Natural killer cell (primary cell): ENCODE measurements at regions not wholly inside any gene's neighbourhood (a gene's known extent, or its start where the extent isn't known, plus 50 kb on each side); places are given as distances from the start of the nearest gene placed in this dataset.

Source experiments
- ATAC-seq, 3 donors: fragments of 150-1000 bp in 2 of 3; fragments of 200-7000 bp in 1 of 3; cut with Tn5 transposase; 1 replicate in 1 of 3; 2 replicates in 2 of 3; pipeline ENCODE4 v1.10.0; 2021; ENCODE audit warnings: mild to moderate bottlenecking in 2 of 3, moderate library complexity in 2 of 3
- DNase-seq, 2 donors: peaks; one replicate each; pipeline versions ENCODE4 v3.0.0 to v3.0.0-alpha.2; 2013 to 2021; ENCODE audit warnings: mixed read lengths in 1 of 2
- H3K27ac ChIP-seq: one replicate; pipeline ENCODE4 v1.5.1; 2013; ENCODE audit warnings: mild to moderate bottlenecking, low read length
- H3K27me3 ChIP-seq: one replicate; pipeline ENCODE4 v1.6.1; 2013; ENCODE audit warnings: low read length; ENCODE audit not compliant: control insufficient read depth, insufficient read depth
- H3K36me3 ChIP-seq: one replicate; pipeline ENCODE4 v1.6.1; 2013; ENCODE audit warnings: low read length; ENCODE audit not compliant: control insufficient read depth, insufficient read depth
- H3K4me1 ChIP-seq: one replicate; pipeline ENCODE4 v1.6.1; 2013; ENCODE audit warnings: low read length; ENCODE audit not compliant: control insufficient read depth, insufficient read depth
- H3K4me3 ChIP-seq: one replicate; pipeline ENCODE4 v1.5.1; 2013; ENCODE audit warnings: low read length
- H3K9me3 ChIP-seq: one replicate; pipeline ENCODE4 v1.6.1; 2013; ENCODE audit warnings: low read length; ENCODE audit not compliant: control insufficient read depth, insufficient read depth
- H3K27ac Mint-ChIP-seq, 2 donors: one replicate each; pipeline ENCODE4 v1.8.0; 2022; ENCODE audit warnings: mild to moderate bottlenecking in 2 of 2, mixed read lengths in 2 of 2, moderate library complexity in 1 of 2
- H3K27me3 Mint-ChIP-seq, 2 donors: one replicate each; pipeline ENCODE4 v1.8.0; 2022; ENCODE audit warnings: low read depth in 2 of 2, mixed read lengths in 2 of 2
- H3K36me3 Mint-ChIP-seq: one replicate; pipeline ENCODE4 v1.8.0; 2022; ENCODE audit warnings: mixed read lengths
- H3K4me1 Mint-ChIP-seq, 2 donors: one replicate each; pipeline ENCODE4 v1.8.0; 2022; ENCODE audit warnings: mixed read lengths in 2 of 2
- H3K4me3 Mint-ChIP-seq: one replicate; pipeline ENCODE4 v1.8.0; 2022; ENCODE audit warnings: mild to moderate bottlenecking, moderate library complexity, mixed read lengths
- H3K9me3 Mint-ChIP-seq, 2 donors: one replicate each; pipeline ENCODE4 v1.8.0; 2022; ENCODE audit warnings: mixed read lengths in 2 of 2
- WGBS: methylation state at CpG from one replicate; pipeline ENCODE4 v1.1.7; 2013; ENCODE audit warnings: missing lambda C conversion rate; ENCODE audit not compliant: insufficient coverage; 5-methylcytosine and 5-hydroxymethylcytosine counted together
- intact Hi-C: fragments of 100-400 bp; cut with micrococcal nuclease; formaldehyde crosslinking; loops from one replicate; pipeline ENCODE4 v1.14.2; 2022
- TF ChIP-seq, protein P1 (sequence below): fragments of 200-600 bp; IDR thresholded peaks from one replicate; pipeline ENCODE4 v1.8.0; 2022; ENCODE audit warnings: antibody characterized with exemption

DNA sequence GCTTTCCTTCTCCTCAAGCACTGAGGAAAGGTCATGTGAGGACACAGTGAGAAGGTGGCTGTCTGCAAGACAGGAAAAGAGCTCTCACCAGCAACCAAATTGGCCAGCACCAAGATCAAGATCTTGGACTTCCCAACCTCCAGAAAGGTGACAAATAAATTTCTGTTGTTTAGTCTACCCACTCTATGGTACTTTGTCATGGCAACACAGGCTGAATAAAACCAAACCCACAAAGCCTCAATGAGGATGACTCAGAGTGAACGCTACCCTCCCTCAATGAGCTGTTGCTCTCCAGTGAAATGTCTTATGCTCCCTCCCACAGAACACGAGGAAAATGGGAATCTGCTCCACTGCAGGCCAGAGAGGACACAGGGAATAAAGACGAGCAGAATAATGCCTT, 244.1 kb downstream of the RAB28 start:
- WGBS = 87% methylated on average over 3 of the region's 3 CpGs
- DNase-seq = no peak
- Mint-ChIP-seq H3K27me3 (no peaks in the 10 kb centered on the region), H3K36me3 (no peaks in the 10 kb centered on the region), H3K4me3 (no peak overlapping the region), H3K9me3 (peaks cover 13 to 18% of the 10 kb centered on the region in 2 donors), H3K4me1 (no peaks in the 10 kb centered on the region), H3K27ac (no peak overlapping the region)
- TF ChIP-seq, protein P1, sequence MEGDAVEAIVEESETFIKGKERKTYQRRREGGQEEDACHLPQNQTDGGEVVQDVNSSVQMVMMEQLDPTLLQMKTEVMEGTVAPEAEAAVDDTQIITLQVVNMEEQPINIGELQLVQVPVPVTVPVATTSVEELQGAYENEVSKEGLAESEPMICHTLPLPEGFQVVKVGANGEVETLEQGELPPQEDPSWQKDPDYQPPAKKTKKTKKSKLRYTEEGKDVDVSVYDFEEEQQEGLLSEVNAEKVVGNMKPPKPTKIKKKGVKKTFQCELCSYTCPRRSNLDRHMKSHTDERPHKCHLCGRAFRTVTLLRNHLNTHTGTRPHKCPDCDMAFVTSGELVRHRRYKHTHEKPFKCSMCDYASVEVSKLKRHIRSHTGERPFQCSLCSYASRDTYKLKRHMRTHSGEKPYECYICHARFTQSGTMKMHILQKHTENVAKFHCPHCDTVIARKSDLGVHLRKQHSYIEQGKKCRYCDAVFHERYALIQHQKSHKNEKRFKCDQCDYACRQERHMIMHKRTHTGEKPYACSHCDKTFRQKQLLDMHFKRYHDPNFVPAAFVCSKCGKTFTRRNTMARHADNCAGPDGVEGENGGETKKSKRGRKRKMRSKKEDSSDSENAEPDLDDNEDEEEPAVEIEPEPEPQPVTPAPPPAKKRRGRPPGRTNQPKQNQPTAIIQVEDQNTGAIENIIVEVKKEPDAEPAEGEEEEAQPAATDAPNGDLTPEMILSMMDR = no peak
- no peak for ATAC-seq
- Histone ChIP-seq H3K9me3 (no peaks in the 10 kb centered on the region), H3K4me3 (no peak overlapping the region), H3K27me3 (no peaks in the 10 kb centered on the region), H3K36me3 (no peaks in the 10 kb centered on the region), H3K27ac (no peak overlapping the region), H3K4me1 (no peaks in the 10 kb centered on the region)
- intact Hi-C loops = no loop called here

DNA sequence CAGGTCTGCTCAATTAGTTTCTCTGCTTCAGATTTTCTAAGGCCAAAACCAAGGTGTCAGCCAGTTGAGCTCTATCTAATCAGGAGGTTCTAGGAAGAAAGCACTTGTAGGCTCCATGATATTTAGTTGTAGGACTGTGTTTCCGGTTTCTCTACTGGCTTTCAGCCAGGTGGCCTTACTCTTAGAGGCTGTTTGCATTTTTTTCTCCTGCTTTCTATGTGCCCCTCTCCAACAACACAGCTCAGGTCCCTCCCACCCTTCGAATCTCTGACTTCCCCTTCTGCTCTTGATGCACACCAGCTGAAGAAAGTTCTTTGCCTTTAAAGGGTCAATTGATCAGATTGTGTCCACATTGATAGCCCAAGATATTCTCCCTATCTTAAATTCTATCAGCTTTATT, 245.2 kb downstream of the RAB28 start:
- DNase-seq (no peak), ATAC-seq (no peak)
- H3K9me3 ChIP-seq = no peaks in the 10 kb centered on the region
- intact Hi-C loops = no loop called here
- H3K4me1 ChIP-seq = no peaks in the 10 kb centered on the region
- H3K4me3 ChIP-seq = no peak overlapping the region
- TF ChIP-seq, protein P1 = no peak
- Mint-ChIP-seq H3K27ac (no peak overlapping the region), H3K27me3 (no peaks in the 10 kb centered on the region), H3K4me3 (no peak overlapping the region), H3K9me3 (peaks cover 14 to 19% of the 10 kb centered on the region in 2 donors), H3K36me3 (no peaks in the 10 kb centered on the region), H3K4me1 (no peaks in the 10 kb centered on the region)
- 42% methylated on average over 2 of the region's 2 CpGs for WGBS
- no peaks in the 10 kb centered on the region for H3K27me3 ChIP-seq
- H3K36me3 ChIP-seq = no peaks in the 10 kb centered on the region
- H3K27ac ChIP-seq = no peak overlapping the region

DNA sequence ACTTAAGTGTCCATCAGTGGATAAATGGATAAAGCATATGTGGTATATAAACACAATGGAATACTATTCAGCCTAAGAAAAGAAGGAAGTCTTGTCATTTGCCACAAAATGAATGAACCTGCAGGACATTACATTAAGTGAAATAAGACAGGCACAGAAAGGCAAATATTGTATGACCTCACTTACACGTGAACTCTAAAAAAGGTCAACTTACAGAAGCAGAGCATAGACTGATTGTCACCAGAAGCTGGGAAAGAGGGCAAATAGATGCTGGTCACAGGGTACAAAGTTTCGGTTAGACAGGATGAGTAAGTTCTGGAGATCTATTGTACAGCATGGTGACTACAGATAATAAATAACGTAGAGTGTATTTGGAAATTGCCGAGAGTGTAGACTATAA, 247.7 kb downstream of the RAB28 start:
- TF ChIP-seq, protein P1 = no peak
- intact Hi-C loops = no loop called here
- H3K4me1 ChIP-seq = no peaks in the 10 kb centered on the region
- 94% methylated on average over 3 of the region's 4 CpGs for WGBS
- DNase-seq (no peak), ATAC-seq (no peak)
- H3K9me3 ChIP-seq = no peaks in the 10 kb centered on the region
- H3K27ac ChIP-seq = no peak overlapping the region
- no peak overlapping the region for H3K4me3 ChIP-seq
- Mint-ChIP-seq H3K4me1 (no peaks in the 10 kb centered on the region), H3K27ac (no peak overlapping the region), H3K27me3 (no peaks in the 10 kb centered on the region), H3K4me3 (no peak overlapping the region), H3K9me3 (peaks cover 17 to 20% of the 10 kb centered on the region in 2 donors), H3K36me3 (peaks cover 14% of the 10 kb centered on the region)
- H3K27me3 ChIP-seq = no peaks in the 10 kb centered on the region
- no peaks in the 10 kb centered on the region for H3K36me3 ChIP-seq

DNA sequence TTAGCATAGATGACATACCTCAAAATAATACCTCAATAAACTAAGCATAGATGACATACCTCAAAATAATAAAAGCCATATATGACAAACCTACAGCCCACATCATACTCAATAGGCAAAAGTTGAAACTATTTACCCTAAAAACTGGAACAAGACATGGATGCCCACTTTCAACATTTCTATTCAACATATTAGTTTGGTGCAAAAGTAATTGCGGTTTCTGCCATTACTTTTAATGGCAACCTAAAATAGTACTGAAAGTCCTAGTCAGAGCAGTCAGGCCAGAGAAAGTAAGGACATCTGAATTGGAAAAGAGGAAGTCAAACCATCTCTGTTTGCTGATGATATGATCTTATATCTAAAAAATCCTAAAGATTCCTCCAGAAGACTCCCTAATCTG, 250.4 kb downstream of the RAB28 start:
- H3K27ac ChIP-seq = no peak overlapping the region
- Mint-ChIP-seq H3K4me3 (no peak overlapping the region), H3K4me1 (no peaks in the 10 kb centered on the region), H3K27ac (no peak overlapping the region), H3K27me3 (no peaks in the 10 kb centered on the region), H3K36me3 (peaks cover 31% of the 10 kb centered on the region), H3K9me3 (peaks cover 23 to 26% of the 10 kb centered on the region in 2 donors)
- TF ChIP-seq, protein P1 = no peak
- no peak for ATAC-seq
- no peaks in the 10 kb centered on the region for H3K36me3 ChIP-seq
- DNase-seq = no peak
- intact Hi-C loops = no loop called here
- H3K4me3 ChIP-seq = no peak overlapping the region
- H3K27me3 ChIP-seq = no peaks in the 10 kb centered on the region
- WGBS = 100% methylated on average over 1 of the region's 1 CpG
- H3K9me3 ChIP-seq = no peaks in the 10 kb centered on the region
- H3K4me1 ChIP-seq = no peaks in the 10 kb centered on the region
